ENCODE measurements at regions not wholly inside any gene's neighbourhood (a gene's known extent, or its start where the extent isn't known, plus 50 kb on each side); places are given as distances from the start of the nearest gene placed in this dataset.
"Not testable (repeated sequence)": the region's sequence is repeated elsewhere in the genome, so short reads cannot be mapped to it uniquely, and the experiment has no call there.

DNA sequence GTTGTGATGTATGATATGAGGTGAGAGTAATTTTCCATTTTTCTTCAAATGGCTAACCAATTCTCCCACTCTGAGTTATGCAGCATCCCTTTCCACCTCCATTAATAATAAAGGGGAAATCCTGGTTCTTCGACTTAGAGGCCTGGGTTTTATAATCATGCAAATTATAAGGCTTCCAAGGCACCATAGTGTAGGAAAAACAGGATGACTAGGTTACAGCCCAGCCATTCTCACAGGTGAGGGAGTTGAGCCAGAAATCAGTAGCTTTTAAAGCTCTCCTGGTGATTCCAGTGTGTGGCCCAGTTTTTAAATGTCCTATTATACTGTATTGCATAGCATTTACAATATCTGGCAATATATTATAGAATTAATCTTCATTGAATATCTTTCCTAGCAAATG lies 203.1 kb downstream of the ARHGEF9 start:
- no peak for DNase-seq

DNA sequence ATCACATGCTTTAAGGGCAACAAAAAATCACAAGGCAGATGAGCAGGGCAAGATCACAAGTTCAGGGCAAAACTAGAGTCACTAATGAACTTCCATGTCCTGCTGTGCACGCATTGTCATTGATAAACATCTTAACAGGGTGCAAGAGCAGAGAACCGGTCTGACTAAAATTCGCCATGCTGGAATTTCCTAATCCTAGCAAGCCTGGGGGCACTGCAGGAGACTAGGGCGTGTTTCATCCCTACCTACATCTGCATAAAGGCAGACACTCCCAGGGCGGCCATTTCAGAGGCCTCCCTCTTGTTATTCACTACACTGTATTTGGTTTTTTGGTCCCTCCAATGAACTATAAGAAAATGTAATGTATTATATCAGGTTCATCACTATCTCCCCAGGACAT lies 203.6 kb downstream of the ARHGEF9 start:
- DNase-seq = no peak

DNA sequence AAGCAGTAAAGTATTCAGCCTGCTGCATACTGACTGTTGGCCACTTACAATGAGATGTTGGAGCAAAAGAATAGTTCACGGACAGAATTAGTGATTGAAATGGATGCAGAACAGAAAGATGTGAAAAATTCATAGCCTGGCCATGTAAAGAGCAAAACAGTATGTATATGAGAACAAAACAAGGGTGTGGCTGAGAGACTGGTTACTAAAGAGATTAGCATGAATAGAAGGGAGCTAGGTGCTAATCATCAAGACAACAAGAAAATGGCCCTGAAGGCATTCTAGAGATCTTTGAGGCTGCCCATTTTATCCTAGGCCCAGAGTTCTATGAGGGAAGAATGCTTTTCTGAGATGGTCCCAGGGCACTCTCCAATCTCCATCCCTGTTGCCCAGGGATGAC lies 208.5 kb downstream of the ARHGEF9 start:
- no peak for DNase-seq

DNA sequence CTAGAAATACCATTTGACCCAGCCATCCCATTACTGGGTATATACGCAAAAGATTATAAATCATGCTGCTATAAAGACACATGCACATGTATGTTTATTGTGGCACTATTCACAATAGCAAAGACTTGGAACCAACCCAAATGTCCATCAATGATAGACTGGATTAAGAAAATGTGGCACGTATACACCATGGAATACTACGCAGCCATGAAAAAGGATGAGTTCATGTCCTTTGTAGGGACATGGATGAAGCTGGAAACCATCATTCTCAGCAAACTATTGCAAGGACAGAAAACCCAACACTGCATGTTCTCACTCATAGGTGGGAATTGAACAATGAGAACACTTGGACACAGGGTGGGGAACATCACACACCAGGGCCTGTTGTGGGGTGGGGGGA lies 209.3 kb downstream of the ARHGEF9 start:
- DNase-seq = not testable (repeated sequence)

DNA sequence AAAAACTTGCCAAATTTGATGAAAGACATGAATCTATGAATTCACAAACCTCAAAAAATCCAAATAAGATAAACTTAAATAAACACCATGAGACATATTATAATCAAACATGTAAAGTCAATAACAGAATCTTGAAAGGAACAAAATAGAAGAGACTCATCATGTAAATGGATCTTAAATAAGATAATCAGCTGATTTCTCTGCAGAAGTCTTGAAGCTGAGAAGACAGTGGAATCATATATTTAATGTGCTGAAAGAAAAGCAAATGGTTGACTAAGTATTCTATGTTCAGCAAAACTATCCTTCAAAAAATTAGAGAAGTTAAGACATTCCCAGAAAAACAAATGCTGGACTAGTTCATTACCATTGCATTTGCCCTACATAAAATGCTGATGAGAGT lies 215.7 kb upstream of the SPIN4 start:
- DNase-seq = no peak

DNA sequence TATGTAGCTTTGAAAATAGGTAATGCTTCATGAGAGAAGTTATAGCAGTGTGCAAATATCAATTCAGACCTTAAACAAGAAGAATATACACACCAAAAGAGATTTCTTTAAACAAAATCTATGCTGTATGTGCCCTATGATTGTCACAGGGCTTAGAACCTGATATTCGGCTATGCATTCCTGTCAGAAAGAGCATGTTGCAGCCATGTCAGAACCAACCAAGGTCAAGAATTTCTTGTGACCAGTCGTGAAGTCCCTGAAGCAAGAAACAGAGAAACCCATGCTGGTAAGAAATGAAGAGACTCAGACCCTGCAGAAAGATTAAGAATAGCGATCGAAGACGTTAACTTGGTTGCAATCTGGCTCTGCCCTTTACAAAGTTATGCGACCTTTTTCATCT lies 210.3 kb upstream of the SPIN4 start:
- DNase-seq = no peak

DNA sequence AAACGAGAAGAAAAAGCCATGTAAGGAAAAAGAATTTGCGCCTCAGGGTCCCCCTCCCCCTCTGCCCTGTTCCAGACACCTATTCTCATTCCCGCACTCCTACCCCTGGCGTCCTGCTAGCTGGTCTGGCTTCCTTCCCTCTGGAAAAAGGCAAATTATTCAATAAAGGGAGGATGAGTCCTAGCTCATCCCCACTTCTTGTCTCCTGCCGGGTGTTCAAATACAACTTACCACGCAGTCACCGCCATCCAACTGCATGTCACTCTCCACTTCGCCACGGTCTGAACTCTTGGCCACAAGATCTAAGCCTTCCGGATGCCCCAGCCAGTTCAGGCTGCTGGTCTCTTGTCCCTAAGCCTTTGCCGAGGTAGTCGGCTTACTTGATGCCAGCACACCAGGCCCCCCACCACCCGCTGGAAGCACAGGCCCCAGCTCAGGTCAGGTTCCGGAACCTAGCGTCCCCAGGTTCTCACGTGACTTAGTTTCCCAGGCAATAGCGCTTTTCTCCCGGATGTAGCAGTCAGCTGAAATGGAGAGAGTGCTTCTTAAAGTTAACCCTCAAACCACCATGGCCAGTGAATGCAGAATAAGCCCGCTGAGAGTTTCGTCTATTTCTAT lies 209.6 kb upstream of the SPIN4 start:
- peak; percentile 51 for DNase-seq

DNA sequence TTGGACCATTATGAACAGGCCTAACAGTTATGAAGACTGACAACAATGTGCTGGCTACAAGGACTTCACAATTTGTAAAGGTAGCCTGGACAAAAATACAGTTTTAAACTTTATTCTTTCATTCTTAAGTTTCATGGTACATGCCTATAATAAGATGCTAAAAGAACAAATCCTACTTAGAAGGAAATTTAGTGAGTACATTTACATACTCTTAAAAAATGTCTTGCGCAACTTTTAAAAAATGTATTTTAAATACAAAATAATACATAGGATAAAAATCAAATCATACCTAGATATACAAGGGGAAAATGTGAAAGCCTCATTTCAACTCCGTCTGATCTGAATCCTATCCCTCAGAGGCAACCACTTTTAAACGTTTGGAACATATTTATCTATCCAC lies 200.7 kb upstream of the SPIN4 start:
- no peak for DNase-seq

DNA sequence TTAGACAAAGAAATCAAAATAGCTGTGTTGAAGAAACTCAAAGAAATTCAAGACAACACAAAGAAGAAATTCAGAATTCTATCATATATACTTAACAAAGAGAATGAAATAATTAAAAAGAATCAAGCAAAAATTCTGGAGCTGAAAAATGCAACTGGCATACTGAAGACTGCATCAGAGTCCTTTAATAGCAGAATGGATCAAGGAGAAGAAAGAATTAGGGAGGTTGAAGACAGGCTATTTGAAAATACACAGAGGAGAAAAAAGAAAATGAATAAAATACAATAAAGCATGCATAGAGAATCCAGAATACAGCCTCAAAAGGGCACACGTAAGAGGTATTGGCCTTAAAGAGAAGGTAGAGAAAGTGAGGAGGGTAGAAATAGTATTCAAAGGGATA lies 179.5 kb upstream of the SPIN4 start:
- no peak for DNase-seq

DNA sequence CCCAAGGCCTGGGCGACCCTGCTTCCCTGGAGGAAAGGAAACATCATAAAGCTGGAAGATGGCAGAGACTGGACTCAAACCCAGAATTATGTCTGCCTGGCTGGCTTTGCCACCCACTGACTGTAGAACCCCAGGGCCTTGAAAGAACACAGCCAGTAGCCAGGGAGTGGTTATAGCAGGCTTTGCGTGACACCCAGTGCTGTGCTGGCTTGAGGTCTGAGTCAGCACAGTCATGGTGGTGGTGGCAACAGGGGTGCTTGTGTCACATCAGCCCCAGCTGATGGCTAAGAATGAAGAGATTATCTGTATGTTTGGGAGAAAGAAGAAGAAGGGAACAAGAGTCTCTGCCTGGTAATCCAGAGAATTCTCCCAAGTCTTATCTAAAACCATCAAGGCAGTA lies 178.8 kb upstream of the SPIN4 start:
- no peak for DNase-seq

DNA sequence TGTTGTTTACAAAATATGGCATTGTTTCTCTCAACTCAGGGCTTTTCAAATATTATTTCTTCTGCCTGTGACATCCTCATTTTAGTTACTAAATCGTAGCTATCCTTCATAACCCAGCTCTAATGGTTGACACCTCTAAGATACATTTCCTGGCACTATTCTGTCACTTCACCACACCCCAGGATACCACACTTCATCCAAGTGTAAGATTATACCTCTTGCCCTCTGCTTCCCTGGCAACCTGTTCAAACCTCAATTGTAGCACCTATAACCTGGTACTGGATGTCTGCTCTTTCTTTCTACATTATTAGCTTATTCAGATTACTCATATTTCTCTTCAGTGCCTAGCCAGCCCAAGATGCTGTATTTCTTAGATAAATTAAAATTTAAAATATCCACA lies 175.7 kb upstream of the SPIN4 start:
- DNase-seq = no peak

DNA sequence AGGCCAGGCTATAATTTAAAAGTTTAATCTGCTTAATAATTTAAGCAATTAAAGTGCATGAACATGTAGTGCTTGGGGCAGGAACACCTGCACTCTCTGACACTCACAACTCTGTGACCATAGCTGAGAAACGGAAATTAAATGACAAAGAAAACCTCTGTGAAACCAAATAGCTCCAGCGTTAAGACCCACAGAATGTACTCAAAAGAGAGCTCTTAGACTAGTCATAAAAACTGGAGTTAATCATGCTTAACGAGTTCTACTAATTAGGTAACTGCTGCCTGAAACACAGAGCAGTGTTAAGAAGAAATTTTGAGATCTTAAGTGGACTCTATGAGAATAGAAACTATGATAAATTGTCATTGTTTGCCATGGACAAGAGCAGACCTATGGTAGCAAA lies 174.4 kb upstream of the SPIN4 start:
- no peak for DNase-seq

DNA sequence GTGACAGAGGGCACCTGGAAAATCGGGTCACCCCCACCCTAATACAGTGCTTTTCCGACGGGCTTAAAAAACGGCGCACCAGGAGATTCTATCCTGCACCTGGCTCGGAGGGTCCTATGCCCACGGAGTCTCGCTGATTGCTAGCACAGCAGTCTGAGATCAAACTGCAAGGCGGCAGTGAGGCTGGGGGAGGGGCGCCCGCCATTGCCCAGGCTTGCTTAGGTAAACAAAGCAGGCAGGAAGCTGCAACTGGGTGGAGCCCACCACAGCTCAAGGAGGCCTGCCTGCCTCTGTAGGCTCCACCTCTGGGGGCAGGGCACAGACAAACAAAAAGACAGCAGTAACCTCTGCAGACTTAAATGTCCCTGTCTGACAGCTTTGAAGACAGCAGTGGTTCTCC lies 168.2 kb upstream of the SPIN4 start:
- not testable (repeated sequence) for DNase-seq

DNA sequence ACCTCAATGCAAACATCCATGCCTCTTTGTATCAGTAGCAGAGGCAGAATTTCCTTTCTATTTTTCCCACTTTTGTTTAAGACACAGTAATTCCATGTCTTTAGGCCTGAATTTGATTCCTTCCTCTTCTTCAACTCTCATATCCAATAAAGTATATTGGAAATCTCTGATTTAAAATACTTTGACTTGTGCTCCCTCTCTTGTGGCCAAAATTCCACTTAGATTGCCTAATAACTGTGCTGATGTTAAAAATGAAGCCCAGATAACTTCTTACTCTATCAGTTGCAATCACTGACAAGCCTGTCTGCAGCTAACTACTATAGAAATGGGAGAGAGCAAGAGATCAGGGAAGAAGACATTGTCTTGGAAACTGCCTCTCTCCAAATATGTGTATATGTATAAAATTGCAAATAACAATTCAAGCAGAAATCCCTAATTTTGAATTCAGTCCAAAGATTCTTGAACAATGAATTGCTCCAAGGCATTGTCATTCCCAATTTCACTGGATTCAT lies 163.5 kb upstream of the SPIN4 start:
- no peak for DNase-seq

DNA sequence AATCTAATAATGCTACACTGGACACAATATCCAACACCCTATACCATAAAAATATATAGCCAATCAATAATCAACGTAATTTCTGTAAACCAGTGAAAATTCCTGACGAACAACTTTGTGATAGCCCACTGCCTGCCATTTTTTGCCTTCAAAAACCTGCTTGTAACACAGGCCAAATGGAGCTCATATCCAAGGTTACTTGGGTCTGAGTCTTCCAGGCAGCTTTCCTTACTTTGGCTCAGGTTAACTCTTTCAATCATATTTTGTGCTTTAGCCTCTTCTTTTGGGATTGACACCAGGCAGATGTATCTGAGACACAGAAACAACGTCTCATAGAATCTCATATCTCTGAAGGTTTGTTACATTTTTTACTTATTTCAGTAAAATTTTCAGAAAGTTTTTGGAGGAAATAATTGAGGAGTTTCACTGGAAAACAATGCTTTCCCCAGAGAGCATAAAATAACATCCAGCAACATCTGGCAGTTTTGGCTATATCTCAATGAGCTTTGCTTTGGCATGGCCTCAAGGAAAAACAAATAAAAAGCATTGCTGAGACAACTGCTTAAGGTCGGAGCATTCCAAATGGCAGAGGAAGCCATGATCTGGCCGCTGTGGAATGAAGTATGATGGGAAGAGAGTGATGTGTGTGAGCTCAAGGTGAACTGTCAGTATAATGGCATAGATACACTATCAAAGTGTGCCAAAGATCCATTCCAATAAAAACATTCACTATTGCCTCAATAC lies 162.9 kb upstream of the SPIN4 start:
- DNase-seq = no peak

DNA sequence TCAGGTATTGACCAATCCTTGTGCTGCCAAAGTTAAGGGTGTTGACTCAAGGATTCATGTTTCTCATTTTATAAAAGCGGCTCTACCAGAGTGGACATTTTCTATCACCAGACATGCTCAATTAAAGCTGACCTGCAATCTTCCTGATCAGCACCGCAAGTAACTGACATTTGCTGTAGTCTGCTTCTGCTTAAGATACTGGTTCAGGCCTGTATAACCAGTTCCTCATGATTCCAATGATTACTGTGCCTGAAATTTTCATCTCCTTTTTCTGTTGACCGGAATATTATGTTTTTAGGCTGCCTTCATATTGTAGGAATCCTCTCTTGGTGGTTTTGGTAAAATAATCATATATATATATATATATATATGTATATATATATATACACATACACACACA lies 160.2 kb upstream of the SPIN4 start:
- DNase-seq = no peak

DNA sequence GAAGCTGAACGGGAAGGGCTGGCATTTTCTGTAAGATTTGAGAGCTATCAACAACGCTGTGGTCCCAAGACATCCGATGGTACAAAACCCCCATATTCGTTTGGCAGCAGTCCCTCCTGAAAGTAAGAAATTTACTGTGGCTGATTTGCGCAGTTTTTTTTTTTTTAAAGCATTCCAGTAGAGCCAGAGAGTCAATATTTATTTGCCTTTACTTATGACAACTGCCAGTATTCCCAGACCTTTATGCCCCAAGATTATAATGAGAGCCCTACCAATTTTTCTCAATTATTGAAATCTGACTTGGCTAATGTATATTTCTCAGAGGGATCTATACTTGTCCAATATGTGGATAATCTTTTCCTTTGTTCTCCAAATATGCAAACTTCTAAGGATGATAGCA lies 157.5 kb upstream of the SPIN4 start:
- no peak for DNase-seq

DNA sequence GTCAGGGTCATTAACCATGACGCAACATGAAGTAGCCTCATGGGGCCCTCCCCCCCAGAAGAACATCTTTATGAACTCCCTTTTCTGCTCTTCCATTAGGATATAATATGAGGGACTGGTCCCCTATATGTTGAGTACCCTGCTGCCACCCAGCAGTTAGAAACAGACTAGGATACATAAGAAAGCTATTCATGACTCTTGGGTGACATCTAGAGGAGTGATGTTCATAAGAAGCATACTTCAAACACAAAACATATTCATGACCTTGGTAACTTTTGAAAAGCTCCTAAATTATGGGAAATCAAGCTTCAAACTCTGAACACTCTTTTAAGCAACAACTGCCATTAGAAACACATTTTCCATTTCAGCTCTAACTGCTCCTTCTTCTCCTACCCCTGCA lies 155.2 kb upstream of the SPIN4 start:
- DNase-seq = no peak

DNA sequence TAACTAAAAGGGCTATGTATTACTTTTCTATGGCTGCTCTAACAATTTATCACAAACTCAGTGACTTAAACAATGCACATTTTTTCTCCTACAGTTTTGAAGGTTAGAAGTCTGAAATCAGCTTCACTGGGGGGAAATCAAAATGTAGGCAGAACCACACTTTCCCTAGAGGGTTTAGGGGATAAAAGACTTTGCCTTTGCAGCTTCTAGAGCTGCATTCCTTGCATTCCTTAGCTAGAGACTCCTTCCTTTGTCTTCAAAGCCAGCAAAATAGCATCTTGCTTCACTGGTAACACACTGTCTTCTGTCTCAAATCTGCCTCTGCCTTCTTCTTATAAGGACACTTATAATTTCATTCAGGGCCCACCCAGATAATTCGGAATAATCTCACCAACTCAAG lies 152.4 kb upstream of the SPIN4 start:
- DNase-seq = no peak

DNA sequence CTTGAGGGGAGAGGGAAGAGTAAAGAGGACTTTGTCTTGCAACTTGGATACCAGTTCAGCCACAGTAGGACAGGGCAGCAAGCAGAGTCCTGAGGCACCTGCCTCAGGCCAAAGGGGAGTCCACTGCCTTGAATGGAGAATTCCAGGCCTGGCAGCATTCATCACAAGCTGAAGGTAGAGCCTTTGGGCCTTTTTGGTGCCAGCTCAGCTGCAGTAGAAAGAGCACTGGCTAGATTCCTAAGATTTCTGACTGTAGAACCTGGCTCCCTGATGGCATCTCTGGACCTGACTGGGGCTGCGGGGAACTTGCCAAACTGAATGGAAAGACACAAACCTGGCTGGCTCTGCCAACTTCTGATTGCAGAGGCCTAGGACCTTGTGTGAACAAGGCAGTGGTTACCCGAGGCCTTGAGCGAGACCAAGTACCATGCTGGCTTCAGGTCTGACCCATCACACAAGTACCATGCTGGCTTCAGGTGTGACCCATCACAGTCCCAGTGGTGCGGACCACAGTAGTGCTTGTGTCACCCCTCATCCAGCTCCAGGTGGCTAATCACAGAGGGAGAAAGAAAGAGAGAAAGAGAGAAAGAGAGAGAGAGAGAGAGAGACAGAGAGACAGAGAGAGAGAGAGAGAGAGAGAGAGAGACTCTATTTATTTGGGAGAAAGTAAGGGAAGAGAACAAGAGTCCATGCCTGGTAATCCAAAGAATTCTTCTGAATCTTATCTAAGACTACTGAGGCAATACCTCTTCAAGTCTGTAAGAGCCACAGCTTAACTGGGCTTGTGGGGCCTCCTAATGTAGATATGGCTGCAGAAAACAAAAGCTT lies 137.6 kb upstream of the SPIN4 start:
- no peak for DNase-seq

DNA sequence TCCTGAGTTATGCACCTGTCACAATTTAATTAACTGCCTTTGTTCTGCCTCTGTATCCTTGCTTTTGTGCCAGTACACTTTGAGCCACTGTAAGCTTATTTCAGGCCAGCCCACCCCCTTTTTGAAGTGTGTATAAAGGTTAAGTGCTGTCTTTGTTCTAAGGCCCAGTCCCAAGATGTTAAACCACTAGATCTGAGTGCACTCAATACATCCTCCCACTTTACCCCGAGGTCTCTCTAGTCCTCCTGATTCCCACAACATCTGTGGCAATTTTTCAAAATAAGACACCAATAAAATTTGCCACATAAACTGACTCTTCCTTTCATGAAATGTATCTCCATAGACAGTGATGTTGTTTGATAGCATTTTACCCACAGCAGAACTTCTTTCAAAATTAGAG lies 124.1 kb upstream of the SPIN4 start:
- no peak for DNase-seq

DNA sequence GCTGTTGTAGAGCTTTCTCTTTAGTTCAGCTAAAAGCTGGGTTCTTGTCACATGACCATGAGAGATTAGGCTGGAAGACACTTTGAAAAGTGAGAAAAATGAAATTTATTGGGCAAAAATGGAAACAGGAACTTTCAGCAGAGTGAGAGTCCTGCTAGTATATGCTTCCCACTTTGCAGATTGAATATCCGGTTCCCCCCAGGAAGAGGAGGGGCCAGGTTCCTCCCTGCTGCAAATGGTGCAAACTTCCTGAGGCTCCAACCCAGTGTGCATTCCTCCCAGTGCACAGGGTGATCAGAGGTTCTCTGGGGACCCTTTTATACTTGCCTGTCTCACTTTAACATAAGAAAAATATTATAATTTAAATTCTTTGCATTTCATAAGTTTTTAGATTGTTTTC lies 119.9 kb upstream of the SPIN4 start:
- no peak for DNase-seq

DNA sequence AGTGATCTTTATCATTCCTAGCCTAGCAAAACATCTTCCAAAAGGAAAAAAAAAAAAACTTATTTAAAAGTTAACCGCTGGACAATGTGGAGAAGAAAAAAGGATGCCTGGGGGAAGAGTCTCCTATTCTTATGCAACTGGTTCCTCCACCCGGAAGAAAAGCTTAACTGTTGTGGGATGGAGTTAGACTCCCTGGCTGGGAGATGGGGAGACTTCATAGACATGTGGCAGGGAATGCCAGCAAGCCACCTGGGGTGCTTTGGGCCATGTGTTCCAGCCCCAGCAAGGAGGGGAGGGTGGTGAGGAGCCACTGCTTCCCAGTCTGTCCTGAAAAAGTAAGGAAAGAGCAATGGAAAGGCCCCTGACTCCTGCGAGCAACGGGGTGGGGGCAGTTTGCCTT lies 119.4 kb upstream of the SPIN4 start:
- no peak for DNase-seq

DNA sequence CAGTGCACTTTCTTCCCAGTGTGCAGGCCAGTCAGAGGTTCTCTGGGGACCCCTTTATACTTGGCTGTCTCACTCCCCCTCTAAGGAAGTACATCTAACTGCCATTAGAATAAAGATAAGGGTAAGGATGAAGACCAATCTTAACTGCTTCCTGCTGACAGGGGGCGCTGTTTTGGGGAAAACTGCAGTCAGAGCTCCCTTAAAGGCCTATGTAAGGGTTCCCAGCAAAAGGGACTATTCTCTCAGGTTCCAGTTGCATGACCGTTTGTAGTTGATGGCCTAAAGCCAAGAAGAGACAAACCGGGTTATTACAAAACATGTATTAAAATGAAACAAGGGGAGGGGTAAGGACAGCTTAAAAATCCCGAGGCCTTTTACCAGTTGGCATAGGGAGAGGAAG lies 115.6 kb upstream of the SPIN4 start:
- DNase-seq = no peak
